HG03103 (cell line): ENCODE measurements at regions not wholly inside any gene's neighbourhood (a gene's known extent, or its start where the extent isn't known, plus 50 kb on each side); places are given as distances from the start of the nearest gene placed in this dataset.

Experiments used
- ATAC-seq: cut with Tn5 transposase; IDR thresholded peaks from one replicate; pipeline ENCODE4 v1.9.1; 2021; ENCODE audit warnings: low read depth; ENCODE audit not compliant: unreplicated experiment

GRCh38 chr18:51767293-51767692, 569.8 kb upstream of the MEX3C start:
- peak; percentile 75 for ATAC-seq

DNA sequence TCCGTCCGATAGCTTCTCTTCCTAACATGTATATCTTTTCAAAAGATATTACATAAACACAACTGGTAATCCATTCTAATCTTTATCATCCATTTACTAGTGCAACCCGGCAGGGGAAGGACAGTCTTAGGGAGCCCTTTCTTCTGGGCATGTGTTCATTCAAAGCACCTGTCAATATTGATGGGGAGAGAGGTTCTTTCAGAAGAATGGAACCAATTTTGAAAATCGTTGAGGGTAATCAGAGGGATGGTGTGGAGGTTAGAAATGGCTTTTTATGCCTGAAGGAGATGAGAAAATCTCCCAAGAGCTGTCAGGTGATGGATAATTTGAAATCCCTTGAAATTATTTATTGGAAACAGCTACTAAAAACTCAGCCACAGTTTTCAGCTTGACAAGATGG, 561.9 kb upstream of the DCC start:
- ATAC-seq: no peak

GRCh38 chr18:51789871-51790270, 550.1 kb upstream of the DCC start:
- ATAC-seq: no peak

DNA sequence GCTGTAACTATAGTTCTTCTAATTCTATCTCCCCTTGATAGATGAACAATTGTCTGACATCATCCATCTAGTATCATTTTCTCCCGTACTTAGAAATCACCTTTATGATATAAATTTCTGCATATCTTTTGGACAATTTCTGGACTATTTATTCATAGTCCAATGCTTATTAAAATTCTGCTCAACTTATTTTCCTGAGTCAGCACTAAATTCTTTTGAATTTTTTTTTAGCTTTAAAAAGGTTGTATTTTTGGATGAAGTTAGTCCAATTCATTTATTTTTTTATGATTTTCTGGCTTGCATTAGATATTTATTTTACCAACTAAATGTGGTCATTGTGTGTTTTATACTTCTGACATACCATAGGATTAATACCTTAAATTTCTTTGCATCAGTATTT, 538.5 kb upstream of the DCC start:
- no peak for ATAC-seq

GRCh38 chr18:51802569-51803428, 537.2 kb upstream of the DCC start:
- no peak for ATAC-seq

- ATAC-seq: no peak
Measured at GRCh38 chr18:51807336-51807735, 532.7 kb upstream of the DCC start.

DNA sequence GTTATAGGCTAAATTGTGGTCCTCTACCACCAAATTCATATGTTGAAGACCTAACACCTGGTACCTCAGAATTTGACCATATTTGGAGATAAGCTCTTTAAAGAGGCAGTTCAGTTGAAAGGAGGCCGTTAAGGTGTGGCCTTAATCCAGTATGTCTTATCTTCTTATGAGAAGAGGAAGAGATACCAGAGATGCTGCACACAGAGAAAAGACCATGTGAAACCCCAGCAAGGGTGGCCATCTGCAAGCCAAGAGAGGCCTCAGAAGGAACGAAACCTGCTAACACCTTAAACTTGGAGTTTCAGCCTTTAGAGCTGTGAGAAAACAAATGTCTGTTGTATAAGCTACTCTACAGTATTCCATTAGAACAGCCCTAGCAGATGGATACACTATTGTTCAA, 528.1 kb upstream of the DCC start:
- ATAC-seq: no peak

- ATAC-seq: no peak
Measured at GRCh38 chr18:51813740-51814139, 526.3 kb upstream of the DCC start.

DNA sequence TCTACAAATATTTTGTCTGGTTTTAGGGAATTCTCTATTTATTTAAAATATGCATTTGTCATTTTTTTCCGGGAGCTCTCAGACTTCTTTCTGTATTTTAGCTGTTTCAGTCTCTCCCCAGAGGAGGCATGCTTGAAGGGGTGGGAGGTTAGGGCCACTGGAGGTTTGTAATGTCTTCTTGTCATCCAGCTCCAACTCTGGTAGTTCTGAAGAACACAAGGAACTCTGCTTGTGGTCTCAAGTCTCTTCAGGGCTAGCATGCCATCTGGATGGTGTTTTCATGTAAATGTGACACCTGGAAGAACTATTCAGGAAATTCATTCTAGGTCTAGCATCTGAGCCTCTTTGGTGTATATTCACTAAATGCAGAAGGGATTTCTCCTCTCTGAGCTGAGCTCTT, 518.4 kb upstream of the DCC start:
- ATAC-seq: no peak

DNA sequence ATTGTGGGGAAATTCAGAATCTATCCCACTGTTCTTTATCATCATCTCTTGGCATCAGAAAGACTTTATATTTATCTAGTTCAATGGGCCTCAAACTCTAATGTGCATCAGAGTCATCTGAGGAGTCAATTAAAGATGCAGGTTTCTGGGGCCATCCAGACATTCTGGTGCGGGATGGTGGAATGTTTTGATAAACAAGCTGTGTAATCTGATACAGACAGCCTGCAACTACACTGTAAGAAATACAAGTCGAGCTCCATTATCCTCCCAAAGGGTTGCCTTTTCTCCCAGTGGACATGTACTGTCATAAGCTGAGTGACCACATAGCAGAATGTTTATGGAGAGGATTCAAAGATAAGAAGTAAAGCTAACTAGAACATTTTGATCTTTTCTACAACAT, 515.3 kb upstream of the DCC start:
- ATAC-seq: no peak

- ATAC-seq: no peak
Measured at GRCh38 chr18:51833850-51834249, 506.1 kb upstream of the DCC start.

DNA sequence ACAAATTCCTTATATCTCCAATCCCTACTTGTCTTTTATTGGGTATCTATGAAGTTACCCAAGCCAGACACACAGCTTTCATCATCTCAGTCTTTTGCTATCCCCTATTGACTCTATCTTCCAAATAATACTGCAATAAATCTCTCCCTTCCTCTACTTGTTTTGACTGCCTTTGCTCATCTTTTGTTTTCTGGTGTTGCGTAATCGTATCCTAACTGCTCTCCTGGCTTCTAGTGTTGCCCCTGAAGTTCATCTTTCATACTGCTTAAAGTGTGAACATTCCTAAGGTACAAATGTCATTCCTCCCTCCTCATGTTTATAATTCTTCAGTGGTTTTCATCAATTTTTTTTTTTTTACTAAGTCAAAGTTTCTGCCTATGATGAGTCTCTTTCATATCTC, 491.3 kb upstream of the DCC start:
- no peak for ATAC-seq

- ATAC-seq: no peak
Measured at GRCh38 chr18:51852681-51853080, 487.3 kb upstream of the DCC start.

- no peak for ATAC-seq
Measured at GRCh38 chr18:51857989-51858388, 482.0 kb upstream of the DCC start.

GRCh38 chr18:51861046-51861445, 479.0 kb upstream of the DCC start:
- no peak for ATAC-seq

DNA sequence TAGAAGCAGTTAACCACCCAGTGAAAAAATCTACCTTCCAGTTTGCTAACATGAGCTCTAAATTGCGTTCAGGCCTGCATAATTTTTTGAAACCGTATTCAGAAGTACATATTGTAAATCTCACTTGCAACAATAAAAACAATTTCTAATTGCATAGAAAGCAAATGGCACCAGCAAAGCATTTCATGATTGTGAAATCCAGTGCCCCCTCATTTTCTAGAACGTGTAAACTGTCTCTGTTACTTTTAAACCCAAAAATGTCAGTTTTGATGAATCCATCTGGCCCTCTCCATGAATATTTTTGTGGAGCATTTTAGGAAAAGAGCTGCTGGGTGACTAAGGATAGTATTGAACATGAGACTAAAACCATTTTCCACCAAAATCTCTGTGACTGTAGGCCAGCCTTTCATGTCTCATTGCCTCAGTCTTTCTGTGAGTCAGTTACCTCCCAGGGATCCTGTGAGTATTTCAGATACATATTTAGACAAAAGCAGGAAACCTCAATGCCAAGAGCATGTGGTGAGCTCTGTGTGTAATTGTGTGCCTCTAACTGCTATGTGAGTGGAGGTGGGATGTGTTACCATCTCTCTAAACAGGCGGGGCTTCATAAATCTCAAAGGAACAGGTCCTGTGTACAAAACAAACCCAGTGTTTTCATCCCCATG, 477.8 kb upstream of the DCC start:
- no peak for ATAC-seq

- no peak for ATAC-seq
Measured at GRCh38 chr18:51864219-51864965, 475.6 kb upstream of the DCC start.

- ATAC-seq: no peak
Measured at GRCh38 chr18:51865538-51865937, 474.5 kb upstream of the DCC start.

DNA sequence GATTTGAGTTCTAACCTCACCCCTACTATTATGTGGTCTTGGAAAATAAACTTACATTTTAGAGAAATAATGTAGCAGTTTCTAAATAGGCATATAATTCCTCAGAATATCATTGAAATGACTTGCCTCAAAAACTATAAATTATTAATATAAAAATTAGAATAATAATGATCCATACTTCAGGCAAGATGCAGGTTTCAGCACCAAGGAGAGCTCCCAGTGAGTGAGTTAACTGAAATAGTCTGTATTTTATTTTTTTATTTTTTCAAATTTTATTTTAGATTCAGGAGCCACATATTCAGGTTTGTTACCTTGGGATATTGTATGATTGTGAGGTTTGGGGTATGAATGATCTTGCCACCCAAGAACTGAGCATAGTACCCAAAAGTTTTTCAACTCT, 472.2 kb upstream of the DCC start:
- ATAC-seq: no peak

- ATAC-seq: no peak
Measured at GRCh38 chr18:51878724-51879123, 461.3 kb upstream of the DCC start.

DNA sequence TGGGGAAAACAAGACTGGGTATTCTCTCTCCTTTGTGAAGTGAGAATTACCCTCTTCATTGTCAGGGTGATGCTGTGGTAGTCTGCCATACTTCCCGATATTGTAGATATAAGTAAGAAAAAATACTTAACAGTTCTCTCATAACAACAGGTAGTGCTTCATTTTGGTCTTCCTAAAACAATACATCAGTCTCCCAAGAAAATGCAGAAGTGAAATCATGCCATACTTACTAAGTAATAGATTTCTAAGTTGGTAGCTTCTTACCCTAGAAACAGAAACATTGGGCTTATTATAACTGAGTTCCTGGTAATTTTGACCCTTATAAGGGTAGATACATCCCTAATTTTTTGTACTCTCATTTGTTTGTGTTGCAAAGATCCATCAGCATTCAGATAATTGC, 460.7 kb upstream of the DCC start:
- no peak for ATAC-seq

- no peak for ATAC-seq
Measured at GRCh38 chr18:51881394-51881793, 458.6 kb upstream of the DCC start.
